ENCODE measurements at regions not wholly inside any gene's neighbourhood (a gene's known extent, or its start where the extent isn't known, plus 50 kb on each side); places are given as distances from the start of the nearest gene placed in this dataset.

- TF ChIP-seq, protein P1, sequence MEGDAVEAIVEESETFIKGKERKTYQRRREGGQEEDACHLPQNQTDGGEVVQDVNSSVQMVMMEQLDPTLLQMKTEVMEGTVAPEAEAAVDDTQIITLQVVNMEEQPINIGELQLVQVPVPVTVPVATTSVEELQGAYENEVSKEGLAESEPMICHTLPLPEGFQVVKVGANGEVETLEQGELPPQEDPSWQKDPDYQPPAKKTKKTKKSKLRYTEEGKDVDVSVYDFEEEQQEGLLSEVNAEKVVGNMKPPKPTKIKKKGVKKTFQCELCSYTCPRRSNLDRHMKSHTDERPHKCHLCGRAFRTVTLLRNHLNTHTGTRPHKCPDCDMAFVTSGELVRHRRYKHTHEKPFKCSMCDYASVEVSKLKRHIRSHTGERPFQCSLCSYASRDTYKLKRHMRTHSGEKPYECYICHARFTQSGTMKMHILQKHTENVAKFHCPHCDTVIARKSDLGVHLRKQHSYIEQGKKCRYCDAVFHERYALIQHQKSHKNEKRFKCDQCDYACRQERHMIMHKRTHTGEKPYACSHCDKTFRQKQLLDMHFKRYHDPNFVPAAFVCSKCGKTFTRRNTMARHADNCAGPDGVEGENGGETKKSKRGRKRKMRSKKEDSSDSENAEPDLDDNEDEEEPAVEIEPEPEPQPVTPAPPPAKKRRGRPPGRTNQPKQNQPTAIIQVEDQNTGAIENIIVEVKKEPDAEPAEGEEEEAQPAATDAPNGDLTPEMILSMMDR (IDR thresholded peaks at IDR 0.05), result no peak
- no peak for TF ChIP-seq EZH2 (IDR thresholded peaks at IDR 0.05; ENCODE audit: borderline replicate concordance, insufficient read depth, low read depth, low read length, poor library complexity, severe bottlenecking)
These were observed 95.8 kb upstream of the KIT start for GRCh38 chr4:54561940-54562339.

All from B cell (primary cell).